Bone marrow (tissue), 2 donors: ENCODE measurements at regions not wholly inside any gene's neighbourhood (a gene's known extent, or its start where the extent isn't known, plus 50 kb on each side); places are given as distances from the start of the nearest gene placed in this dataset.
"Not testable (repeated sequence)": the region's sequence is repeated elsewhere in the genome, so short reads cannot be mapped to it uniquely, and the experiment has no call there.

Source experiments
- DNase-seq, 2 donors: peaks; one replicate each; lab custom pipeline; 2025; lab: John Stamatoyannopoulos, UW

- DNase-seq, result no peak
Measured at GRCh38 chr12:100083308-100083707, 59.4 kb downstream of the BLTP3B start.

GRCh38 chr12:100078777-100079176 lies 63.9 kb downstream of the BLTP3B start:
- not testable (repeated sequence) for DNase-seq

GRCh38 chr12:100077367-100077766 lies 65.3 kb downstream of the BLTP3B start:
- DNase-seq, result no peak

GRCh38 chr12:100075598-100075997 lies 67.1 kb downstream of the BLTP3B start:
- DNase-seq, result no peak

GRCh38 chr12:100069795-100070194 lies 72.9 kb downstream of the BLTP3B start:
- no peak for DNase-seq

GRCh38 chr12:100068305-100068704 lies 74.4 kb downstream of the BLTP3B start:
- no peak for DNase-seq

GRCh38 chr12:100061814-100062213 lies 77.1 kb upstream of the ANKS1B start:
- DNase-seq, result no peak

- DNase-seq, result peak in 1 of 2 donors; percentile 12
Measured at GRCh38 chr12:100058482-100059029, 73.8 kb upstream of the ANKS1B start.

GRCh38 chr12:100046202-100046601 lies 61.5 kb upstream of the ANKS1B start:
- not testable (repeated sequence) for DNase-seq

GRCh38 chr12:100044266-100044665 lies 59.5 kb upstream of the ANKS1B start:
- DNase-seq, result no peak

GRCh38 chr12:100043631-100044030 lies 58.9 kb upstream of the ANKS1B start:
- DNase-seq, result no peak
